ENCODE measurements at regions not wholly inside any gene's neighbourhood (a gene's known extent, or its start where the extent isn't known, plus 50 kb on each side); places are given as distances from the start of the nearest gene placed in this dataset.

DNA sequence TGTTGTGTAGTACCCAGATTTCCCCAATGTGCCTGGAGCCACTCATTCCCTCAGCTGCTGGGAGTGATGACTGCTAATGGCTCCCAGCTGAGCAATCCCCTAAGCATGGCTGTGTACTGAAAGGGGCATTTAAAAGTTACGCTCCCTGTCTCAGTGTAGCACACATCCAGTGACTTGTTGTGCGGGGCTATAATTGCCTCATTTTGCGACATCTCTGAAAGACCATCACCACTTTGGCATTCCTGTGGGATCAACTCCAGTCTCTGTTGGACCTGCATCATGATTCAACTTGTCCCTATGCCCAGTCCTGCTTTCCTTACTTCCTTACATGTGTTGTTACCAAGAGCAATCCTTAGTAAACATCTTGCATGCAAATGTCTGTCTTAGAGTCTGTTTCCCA is 201.2 kb upstream of the MPDZ start:
- RAD21 ChIA-PET (ENCODE audit: unreplicated experiment): no interaction called here
- Histone ChIP-seq H3K9me3 (replicated peaks; ENCODE audit: control insufficient read depth, insufficient read depth, low read length) (no peaks in the 10 kb centered on the region), H3K36me3 (ENCODE audit: control insufficient read depth in 2 of 2, insufficient read depth in 2 of 2, low read length in 1 of 2) (no peaks in the 10 kb centered on the region), H3K4me3 (no peak overlapping the region), H3K4me2 (ENCODE audit: control insufficient read depth, insufficient read depth) (no peak overlapping the region), H2AFZ (ENCODE audit: control insufficient read depth, low read depth, low read length) (no peak overlapping the region), H3K27ac (ENCODE audit: control insufficient read depth, insufficient read depth) (no peak overlapping the region), H3K79me2 (ENCODE audit: control insufficient read depth, insufficient read depth, low read length) (no peaks in the 10 kb centered on the region), H3K9ac (ENCODE audit: control insufficient read depth, insufficient read depth, low read length) (no peak overlapping the region), H3K27me3 (replicated peaks in 1 of 2; ENCODE audit: control insufficient read depth in 2 of 2, insufficient read depth in 2 of 2, low read length in 1 of 2) (no peaks in the 10 kb centered on the region), H4K20me1 (ENCODE audit: control insufficient read depth, insufficient read depth) (no peaks in the 10 kb centered on the region), H3K4me1 (ENCODE audit: control insufficient read depth, insufficient read depth, low read length) (no peaks in the 10 kb centered on the region)
- WGBS (ENCODE audit: insufficient coverage, insufficient replicate concordance, low lambda C conversion rate, missing lambda C conversion rate): 57% methylated on average over 3 of the region's 3 CpGs
- BruUV-seq (replicated peaks): no TSS peak
- DNase-seq (ENCODE audit: low read depth, low spot score) (no peak), FAIRE-seq (no peak), ATAC-seq (no peak)
- POLR2A ChIA-PET: no interaction called here
- SMC1A ChIA-PET (ENCODE audit: uncharacterized antibody, unreplicated experiment): no interaction called here
- CTCF ChIA-PET: interaction anchor here (0.7 kb wide), 1 partner anchor 10 kb away, joined by 3 read pairs; no protein-coding TSS in a partner anchor
- TF ChIP-seq MEF2B (IDR thresholded peaks at IDR 0.05; ENCODE audit: partially characterized antibody, poor library complexity, severe bottlenecking) (no peak), SMAD5 (IDR thresholded peaks at IDR 0.05; ENCODE audit: low read depth) (no peak), SUPT20H (IDR thresholded peaks at IDR 0.05; ENCODE audit: borderline replicate concordance, control insufficient read depth, low read depth, low read length) (no peak), BRCA1 (IDR thresholded peaks at IDR 0.05; ENCODE audit: low read depth, low read length) (no peak), POLR2AphosphoS5 (IDR thresholded peaks at IDR 0.05; ENCODE audit: low read length) (no peak), PAX5 (IDR thresholded peaks at IDR 0.05; ENCODE audit: borderline replicate concordance, low read depth, low read length) (no peak), NR2C1 (IDR thresholded peaks at IDR 0.05) (no peak), SP1 (IDR thresholded peaks at IDR 0.05; ENCODE audit: low read depth, low read length) (no peak), FOS (IDR thresholded peaks at IDR 0.05; ENCODE audit: borderline replicate concordance, extremely low read depth, insufficient read length) (no peak), MXI1 (IDR thresholded peaks at IDR 0.05; ENCODE audit: low read depth, low read length) (no peak), POU2F2 (IDR thresholded peaks at IDR 0.05; ENCODE audit: borderline replicate concordance, low read depth, low read length) (no peak), KLF5 (IDR thresholded peaks at IDR 0.05; ENCODE audit: partially characterized antibody) (no peak), SUZ12 (IDR thresholded peaks at IDR 0.05; ENCODE audit: unreplicated experiment) (no peak)
- TF ChIP-seq, protein P1, sequence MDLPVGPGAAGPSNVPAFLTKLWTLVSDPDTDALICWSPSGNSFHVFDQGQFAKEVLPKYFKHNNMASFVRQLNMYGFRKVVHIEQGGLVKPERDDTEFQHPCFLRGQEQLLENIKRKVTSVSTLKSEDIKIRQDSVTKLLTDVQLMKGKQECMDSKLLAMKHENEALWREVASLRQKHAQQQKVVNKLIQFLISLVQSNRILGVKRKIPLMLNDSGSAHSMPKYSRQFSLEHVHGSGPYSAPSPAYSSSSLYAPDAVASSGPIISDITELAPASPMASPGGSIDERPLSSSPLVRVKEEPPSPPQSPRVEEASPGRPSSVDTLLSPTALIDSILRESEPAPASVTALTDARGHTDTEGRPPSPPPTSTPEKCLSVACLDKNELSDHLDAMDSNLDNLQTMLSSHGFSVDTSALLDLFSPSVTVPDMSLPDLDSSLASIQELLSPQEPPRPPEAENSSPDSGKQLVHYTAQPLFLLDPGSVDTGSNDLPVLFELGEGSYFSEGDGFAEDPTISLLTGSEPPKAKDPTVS (IDR thresholded peaks at IDR 0.05; ENCODE audit: low read depth, low read length): no peak
- intact Hi-C loops (cut with micrococcal nuclease; ENCODE audit: unreplicated experiment): no loop called here
- in situ Hi-C loops (cut with MboI): no loop called here
